Activated CD4-positive, alpha-beta T cell treated with anti-CD3 and anti-CD28 coated beads, Interleukin-2, amount 50 U/mL, for 1 hour (primary cell): ENCODE measurements at regions not wholly inside any gene's neighbourhood (a gene's known extent, or its start where the extent isn't known, plus 50 kb on each side); places are given as distances from the start of the nearest gene placed in this dataset.
"Not testable (repeated sequence)": the region's sequence is repeated elsewhere in the genome, so short reads cannot be mapped to it uniquely, and the experiment has no call there.

Experiments used
- DNase-seq: peaks from one replicate; pipeline ENCODE4 v3.0.0-alpha.2; 2020

DNA sequence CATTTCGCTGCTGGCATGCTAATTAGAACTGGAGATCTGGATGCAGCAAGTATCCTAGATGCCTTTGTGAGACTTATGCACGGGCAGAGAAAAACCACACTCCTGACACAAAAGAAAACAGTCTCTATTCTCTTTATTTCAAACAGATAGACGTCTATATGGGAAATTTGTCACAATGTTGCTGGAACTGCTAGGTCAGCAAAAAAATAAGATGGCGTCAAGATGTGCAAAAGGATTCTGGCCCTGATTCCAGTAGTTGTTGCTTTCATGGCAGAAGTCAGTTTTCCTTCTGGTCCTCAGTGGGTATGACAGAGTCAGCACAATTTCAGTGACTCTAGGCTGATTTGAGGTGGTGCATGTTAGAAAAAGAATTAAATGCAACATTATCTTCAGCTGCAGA is 1068.0 kb downstream of the SLITRK5 start:
- DNase-seq = no peak

DNA sequence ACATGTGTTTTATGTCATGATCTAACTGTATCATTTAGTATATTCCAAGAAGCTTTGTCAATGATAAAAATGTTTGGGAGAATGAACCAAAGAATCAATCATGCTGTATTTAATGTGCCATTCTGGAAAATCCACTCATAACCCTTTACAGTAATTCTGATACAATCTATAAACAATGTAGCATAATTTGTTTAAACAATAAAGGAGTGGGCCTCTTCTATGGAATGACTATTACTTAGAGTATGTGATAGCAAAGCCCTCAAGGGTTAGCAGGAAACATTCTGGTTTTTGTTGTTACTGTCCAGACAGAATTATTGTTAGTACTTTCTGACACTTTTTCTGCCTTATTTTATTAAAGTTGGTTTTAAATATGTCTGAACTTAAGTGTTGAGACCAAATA is 1073.1 kb downstream of the SLITRK5 start:
- no peak for DNase-seq

DNA sequence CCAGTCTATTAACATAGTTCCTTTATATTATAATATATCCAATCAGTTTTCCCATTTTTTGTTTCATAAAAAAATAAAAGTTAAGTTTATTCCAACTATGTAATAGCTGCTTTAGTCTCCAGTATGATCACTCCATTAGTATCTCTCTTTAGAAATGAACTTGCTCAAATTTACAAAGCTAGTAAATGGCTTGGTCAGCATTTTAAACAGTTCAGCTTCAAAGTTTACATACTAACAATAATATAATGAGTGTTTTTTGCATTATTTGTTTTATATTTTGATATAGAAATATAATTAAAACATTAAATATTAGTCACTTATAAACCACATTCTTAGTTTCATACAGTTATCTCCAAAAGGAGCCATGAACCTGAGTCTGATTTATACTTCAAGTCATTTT is 1073.8 kb downstream of the SLITRK5 start:
- DNase-seq = no peak

DNA sequence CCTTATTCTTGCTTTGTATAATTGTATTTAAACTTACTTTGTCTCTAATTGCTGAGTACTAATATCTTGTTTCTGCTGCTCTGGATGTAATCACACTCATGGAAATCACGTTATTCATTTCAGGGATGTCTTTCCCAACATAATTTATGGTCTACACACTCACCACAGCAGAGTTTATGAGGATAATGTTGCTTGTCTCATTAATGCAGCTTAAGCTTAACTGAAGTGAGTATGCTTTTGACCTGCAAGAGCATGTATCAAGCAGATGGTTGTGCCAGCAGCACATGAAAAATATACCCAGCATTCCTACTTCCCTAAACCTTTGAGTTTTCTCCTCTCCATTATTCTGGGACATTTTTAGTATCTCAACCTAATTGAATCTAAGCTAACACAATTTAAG is 1080.9 kb downstream of the SLITRK5 start:
- DNase-seq = no peak

DNA sequence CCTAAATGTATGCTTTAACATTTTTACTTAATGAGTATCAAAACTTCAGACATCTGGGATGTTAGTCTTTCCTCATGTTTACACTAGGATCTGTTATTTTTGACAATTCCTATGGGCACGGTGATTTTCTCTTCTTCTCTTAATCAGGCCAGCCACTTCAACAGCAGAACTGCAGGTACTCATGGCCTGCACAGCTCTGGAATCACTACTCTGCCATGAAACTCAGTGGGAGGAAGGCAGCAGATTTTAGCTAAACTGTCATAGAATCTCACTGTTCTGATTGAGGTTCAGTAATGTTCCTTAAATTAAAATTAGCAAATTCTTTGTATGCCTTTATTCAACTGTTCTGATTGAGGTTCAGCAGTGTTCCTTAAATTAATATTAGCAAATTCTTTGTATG is 1083.0 kb downstream of the SLITRK5 start:
- DNase-seq = no peak

DNA sequence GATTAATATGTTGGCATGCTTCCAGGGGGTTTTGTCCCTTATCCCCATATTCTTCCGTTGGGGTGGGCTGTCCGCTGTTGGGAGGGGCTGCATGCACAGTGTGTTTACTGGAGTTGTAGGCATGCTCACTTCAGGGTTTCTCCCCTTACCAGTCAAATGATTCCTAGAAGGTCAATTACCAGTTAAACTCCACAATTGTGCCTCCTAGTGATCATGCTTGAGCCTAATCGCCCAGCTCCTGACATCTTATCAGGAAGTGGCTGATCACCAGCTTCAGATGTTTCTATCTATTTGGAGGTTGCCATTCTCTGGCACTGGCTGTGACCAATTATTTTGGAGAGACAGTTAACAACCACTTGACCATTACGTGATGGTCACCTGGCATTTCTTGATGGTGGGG is 1090.0 kb downstream of the SLITRK5 start:
- DNase-seq = no peak

DNA sequence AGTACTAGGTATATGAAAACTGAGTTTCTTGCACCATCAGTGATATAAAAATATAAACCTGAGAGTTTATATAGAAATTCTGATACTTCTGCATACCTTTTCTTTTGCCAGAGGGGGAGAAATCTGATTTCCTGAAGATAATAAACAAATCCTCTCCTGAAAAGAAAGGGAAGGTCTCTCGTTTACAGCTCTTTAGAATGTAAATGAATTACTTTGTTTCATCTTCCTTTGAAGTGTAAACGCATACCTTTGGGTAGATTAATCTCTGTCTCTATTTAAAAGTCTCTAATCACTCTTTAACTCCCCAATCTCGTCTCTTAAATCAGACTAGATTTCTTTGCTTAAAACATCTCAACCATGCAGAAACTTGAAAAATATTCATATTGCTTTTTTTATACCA is 1092.9 kb downstream of the SLITRK5 start:
- DNase-seq = no peak

DNA sequence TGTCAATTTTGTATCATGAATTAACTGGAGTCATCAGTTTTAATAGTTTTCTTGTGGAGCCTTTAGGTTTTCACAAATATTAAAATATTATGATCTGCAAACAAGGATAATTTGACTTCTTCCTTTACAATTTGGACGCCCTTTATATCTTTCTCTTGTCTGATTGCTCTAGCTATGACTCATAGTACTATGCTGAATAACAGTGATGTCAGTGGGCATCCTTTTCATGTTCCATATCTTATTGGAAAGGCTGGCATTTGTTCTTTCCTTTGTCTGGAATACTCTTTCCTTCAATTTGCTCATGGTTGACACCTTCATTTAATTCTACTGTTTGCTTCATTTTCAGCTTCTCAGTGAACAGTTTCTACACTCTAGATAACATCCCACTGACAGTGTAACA is 1129.3 kb downstream of the SLITRK5 start:
- no peak for DNase-seq

DNA sequence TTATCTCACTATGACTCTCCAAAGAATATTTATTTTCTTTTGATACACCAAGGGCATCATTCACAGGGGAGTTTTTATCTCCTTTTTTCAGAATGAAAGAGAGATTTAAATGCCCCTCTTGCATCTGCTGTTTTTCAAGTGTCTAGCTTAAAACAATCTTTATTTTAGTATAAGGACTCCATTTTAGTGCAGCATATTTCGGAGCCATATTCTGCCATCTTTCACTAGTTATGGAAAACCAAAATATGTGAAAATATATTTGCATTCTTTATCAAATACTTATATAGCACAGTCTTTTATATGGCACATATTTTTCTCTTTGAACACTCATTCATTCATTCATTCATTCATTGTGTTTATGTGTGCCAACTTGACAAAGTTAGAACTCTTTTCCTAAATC is 1130.2 kb downstream of the SLITRK5 start:
- no peak for DNase-seq

DNA sequence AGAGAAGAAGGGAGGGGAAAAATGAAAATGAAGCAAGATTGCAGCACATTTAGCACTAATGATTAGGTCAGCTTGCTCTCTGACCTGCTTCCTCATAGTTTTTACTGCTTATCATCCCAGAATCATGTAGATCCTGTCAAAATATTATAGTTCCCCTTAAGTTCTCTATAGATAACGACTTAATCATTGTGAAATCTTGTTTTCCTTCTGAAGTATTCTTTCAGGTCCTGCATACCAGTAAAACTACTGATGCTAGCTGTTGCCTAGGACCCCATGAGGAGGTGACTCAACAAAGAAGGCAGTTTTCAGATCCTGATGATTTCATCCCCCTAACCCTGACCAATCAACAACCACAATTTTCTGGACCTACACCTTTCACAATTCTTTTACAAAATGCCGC is 1131.7 kb downstream of the SLITRK5 start:
- no peak for DNase-seq

DNA sequence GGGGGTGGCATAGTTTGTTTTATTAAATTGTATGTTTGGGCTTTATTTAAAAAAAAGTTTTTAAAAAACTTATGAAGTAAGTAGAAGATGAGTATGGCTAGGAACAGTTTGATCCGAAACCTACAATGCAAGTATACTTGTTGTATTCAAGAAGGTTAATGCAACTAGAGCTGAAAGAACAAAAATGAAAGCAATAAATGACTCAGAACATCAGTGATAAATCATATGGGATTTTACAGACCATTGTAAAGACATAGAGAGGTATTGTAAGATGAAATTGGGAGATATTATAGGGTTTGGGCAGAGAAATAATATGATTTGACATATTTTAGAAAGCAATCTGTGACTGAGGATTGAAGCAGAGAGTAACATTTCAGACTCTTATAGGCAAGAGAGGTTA is 1135.3 kb downstream of the SLITRK5 start:
- DNase-seq = no peak

DNA sequence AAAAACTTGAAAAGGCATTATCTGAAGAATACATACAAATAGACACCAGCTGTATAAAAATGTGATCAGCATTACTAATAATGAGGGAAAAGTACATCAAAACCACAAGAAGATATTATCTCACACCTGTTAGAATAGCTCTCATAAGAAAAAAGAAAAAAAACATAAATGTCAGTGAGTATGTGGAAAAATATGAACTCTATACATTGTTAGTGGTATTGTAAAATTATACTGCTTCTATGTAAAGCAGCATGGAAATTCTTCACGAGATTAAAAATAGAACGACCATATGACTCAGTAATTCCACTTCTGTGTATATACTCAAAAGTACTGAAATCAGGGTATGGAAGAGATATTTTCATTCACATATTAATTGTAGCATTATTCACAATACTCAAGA is 1146.4 kb downstream of the SLITRK5 start:
- DNase-seq = no peak

DNA sequence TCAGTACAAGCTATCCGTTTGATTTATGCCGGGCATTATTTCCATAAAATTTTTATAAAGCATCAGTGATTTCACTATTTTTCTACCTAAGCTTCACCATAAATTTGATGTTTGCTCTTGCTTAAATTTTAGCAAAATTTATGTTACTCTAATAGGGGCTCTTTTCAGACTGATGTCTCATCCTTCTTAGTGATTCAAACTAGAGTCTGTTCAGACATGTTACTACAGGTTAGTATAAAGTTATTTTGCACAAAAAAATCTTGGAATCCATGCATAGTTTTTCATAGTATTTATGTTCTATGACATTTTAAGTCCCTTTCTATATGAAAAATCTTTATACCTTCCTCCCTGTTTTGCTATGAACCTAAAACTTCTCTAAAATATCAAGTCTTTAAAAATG is 1151.9 kb downstream of the SLITRK5 start:
- DNase-seq = no peak

DNA sequence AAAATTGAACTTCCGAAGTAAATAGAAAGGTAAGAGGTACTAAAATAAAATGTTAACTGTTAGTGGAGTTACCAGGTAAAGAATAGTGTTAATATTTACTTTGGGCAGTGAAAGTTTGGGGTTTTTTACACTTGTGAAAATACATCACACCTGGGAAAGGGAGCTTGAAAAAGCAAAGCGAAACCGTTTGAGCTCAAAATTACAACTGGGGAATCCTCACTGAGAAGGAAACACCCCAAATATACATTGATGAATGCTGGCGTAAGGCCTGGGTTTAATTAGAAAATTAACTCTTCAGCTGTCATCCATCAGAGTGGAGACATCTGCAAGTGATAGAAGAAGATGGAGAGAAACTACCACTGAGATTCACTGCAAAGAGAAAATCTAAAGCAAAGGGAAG is 1153.0 kb downstream of the SLITRK5 start:
- no peak for DNase-seq

DNA sequence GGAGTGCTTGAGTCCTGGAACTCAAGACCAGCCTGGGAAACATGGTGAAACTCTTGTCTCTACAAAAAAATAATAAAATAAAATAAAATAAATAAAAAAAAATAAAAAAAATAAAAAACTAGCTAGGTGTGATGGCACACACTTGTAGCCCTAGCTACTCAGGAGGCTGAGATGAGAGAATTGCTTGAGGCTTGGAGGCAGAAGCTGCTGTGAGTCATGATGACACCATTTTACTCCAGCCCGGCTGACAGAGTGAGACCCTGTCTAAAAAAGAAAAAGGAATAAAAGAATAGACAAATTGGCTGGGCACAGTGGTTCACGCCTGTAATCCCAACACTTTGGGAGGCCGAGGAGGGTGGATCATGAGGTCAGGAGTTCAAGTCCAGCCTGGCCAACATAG is 1168.9 kb downstream of the SLITRK5 start:
- no peak for DNase-seq

DNA sequence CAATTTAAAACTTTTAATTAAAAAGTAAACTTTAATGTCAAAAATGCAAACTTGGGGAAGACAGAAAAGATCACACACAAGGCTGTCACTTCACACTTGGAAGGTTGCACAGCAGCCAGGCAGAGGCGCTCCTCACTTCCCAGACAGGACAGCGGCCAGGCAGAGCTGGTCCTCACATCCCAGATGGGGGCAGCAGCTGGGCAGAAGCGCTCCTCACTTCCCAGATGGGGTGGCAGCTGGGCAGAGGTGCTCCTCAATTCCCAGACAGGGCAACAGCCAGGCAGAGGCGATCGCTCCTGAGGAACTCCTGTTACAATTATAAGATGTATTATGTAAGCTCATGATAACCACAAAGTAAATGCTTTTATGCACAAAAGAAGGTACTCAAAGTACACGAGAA is 1181.1 kb downstream of the SLITRK5 start:
- DNase-seq = not testable (repeated sequence)

DNA sequence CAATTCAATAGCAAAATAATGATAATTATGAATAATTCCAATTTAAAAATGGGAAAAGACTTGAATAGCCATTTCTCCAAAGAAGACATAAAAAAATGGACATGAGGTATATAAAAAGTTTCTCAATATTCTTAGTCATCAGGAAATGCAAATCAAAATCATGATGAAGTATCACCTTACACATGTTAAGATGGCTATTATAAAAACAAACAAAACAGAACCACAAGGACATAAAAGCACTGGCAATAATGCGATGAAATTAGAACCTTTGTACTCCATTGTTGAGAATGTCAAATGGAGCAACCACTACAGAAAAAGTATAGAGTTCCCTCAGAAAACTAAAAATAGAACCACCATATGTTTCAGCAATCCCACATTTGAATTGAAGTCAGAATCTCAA is 1186.1 kb downstream of the SLITRK5 start:
- no peak for DNase-seq

DNA sequence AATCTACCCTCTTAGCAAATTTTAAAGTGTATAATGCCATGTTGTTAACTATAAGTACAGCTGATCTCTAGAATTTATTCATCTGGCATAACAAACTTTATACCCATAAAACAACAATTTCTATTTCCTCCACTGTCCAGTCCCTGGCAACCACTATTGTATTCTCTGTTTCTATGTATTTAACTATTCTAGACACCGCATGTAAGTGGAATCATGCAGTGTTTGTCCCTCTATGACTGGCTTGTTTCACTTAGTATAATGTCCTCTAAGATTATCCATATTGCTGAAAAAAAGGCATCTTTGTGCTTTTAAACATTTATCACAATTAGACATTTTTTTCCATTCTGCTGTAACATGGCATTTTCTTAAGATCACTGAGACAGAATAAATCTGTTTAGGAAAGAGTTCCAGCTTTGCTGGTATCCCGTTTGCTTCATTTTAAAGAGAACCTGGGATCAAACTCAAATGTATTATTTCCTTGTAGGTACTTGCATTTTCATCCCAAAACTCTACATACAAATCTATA is 1191.0 kb downstream of the SLITRK5 start:
- no peak for DNase-seq

DNA sequence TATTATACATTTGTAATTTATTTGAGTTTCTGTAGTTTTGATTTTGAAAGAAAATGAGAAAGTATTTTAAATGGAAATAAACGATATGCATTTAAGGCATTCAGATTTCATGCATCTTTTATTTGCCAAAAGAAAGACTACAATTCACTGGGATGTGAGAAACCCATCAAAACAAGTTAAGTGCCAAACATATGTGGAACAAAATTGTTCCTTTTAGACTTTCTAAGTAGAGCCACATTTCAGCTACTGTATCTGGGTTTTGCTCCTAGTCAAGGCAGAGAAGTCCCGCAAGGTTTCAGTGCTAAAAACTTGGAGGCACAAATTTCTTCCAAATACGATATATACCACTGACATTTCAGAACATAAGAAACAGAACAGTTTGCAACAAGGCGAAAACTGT is 1191.9 kb downstream of the SLITRK5 start:
- DNase-seq = no peak

DNA sequence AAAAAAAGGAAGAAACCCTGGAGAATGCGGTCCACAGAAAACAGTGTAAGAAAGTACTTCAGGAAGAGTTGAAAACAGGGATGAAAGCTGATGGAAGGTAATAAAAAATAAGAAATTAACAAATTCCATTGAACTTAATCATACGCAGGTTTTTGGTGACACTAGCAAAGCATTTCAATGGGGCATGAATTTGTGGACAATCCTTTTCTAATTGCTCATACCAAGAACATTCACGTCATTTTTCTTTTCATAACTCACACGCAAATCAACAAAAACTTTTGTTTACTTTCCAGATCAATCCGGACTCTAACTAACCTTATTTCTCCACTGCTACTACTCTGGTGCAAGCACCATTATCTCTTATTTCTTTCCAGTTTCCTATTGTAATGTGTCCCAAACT is 1195.0 kb downstream of the SLITRK5 start:
- DNase-seq = no peak

DNA sequence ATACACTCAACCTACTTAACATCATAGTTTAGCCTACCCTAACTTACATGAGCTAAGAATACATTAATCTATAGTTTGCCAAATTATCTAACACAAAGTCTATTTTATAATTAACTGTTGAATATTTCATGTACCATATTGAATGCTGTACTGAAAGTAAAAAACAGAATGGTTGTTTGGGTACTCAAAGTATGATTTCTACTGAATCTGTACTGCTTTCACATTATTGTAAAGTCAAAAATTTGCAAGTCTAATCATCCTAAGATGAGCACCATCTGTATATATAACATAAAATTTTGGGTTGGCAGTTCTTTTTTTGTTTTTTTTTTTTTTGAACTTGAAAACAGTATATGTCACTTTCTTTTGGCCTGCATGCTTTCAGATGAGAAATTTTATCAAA is 1212.6 kb downstream of the SLITRK5 start:
- no peak for DNase-seq

DNA sequence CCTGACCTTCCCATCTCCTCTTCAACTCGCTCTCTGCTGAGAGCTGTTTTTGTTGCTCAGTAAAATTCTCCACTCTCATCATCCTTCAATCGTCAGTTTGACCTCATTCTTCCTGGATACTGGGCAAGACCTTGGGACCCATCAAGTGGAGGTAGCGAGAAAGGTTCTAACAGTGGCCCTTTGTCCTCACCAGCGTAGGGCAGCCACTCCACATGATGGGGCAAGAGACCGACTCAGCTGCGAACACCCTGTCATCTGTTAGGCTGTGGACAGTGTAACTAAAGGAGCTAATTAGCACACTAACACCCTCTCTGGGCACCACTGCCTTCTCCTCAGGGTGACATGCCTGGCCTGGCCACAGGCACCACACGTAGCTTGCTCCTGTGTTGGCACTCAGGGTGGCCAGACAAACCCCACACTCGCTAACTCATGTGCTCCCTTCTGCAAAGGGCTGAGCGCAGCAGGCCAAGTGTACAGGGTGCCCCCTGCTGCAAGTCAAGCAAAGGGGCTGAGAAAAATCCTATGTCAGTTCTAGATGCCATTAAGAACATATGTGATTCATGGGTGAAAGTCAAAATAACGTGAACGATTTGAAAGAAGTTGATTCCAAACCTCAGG is 1216.0 kb downstream of the SLITRK5 start:
- no peak for DNase-seq

DNA sequence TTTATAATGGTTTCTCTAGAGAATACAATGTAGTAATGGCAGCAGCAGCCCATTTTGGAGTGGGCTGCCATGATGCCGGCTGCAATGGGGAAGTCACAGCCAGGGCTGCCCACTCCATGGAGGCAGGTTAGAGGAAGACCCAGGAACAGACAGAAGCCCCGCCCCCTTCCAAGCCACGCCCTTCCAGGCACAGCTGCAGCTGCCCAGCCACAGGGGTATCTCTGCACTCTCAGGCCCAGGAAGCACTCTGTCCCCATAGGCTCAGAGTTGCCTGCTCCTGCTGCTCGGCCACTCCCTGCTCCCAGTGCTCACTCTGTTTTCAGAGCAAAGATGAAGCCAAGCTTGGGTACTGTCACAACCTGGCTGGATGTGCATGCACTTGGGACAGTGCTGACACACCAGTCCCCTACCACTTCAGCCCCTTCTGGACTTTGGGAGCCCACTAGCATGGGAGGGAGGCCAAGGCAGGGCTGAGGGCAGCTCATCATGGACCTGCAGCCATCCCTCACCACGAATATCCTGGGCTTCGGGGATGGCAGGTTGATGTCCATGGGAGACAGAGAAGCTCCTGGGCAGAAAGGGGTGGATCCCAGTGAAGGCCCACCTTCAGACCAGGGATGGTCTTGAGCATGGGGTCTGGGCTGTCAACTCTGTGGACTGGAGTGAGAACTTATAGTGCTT is 1224.2 kb downstream of the SLITRK5 start:
- DNase-seq = no peak

DNA sequence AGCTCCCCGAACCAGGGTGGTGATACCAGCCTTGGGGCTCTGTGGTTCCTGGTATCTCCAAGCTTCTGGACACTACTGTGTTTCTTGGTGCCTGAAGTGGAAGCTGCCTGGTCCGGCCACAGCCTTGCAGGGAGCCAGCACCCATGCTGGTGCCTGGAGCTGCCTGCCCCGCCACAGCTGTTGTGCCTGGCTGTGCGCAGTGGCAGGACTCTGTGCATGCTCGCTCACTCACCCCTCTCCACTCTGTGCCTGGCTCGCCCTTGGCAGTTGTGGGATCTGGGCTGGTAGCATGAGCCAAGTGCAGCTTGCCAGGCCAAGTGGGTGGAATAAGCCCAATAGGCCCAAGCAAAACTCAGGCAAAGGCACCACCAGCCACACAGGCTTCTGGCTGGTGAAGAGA is 1225.3 kb downstream of the SLITRK5 start:
- DNase-seq = no peak

DNA sequence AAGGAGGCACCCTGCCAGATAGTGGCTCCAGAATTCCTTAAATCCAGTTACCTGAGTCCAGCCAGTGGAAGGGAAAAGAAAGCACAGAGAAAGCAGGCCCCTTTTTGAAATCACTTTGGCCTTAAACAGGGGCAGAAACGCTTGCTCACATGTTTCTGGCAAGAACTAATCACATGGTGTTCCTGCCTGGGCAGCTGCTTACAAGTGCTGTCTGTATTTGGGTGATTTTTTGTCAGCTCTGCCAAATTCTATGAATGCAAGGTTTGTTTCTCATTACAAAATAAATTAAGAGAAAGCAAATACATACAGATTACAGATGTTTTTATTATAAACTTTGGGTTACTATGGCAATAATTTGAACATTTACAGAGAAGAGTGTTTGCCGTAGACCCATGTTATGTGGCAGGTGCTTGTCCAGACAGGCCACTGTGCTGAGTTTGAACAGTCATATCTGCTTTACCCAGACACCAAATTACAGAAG is 1237.8 kb downstream of the SLITRK5 start:
- DNase-seq = no peak
